HG03045 (cell line): ENCODE measurements at regions not wholly inside any gene's neighbourhood (a gene's known extent, or its start where the extent isn't known, plus 50 kb on each side); places are given as distances from the start of the nearest gene placed in this dataset.

Source experiments
- ATAC-seq: cut with Tn5 transposase; IDR thresholded peaks from one replicate; pipeline ENCODE4 v1.9.1; 2021; ENCODE audit warnings: mild to moderate bottlenecking, moderate library complexity; ENCODE audit not compliant: unreplicated experiment

- no peak for ATAC-seq
Observed at GRCh38 chr4:138301536-138301935, 59.4 kb upstream of the SLC7A11 start.

GRCh38 chr4:138300616-138301015 is 58.5 kb upstream of the SLC7A11 start:
- no peak for ATAC-seq

- no peak for ATAC-seq
Observed at GRCh38 chr4:138299881-138300280, 57.7 kb upstream of the SLC7A11 start.

- ATAC-seq: no peak
Observed at GRCh38 chr4:138298866-138299265, 56.7 kb upstream of the SLC7A11 start.

- ATAC-seq: no peak
Observed at GRCh38 chr4:138298431-138298830, 56.3 kb upstream of the SLC7A11 start.

- no peak for ATAC-seq
Observed at GRCh38 chr4:138297743-138298405, 55.7 kb upstream of the SLC7A11 start.

- no peak for ATAC-seq
Observed at GRCh38 chr4:138292321-138292720, 50.2 kb upstream of the SLC7A11 start.
